ENCODE measurements at regions not wholly inside any gene's neighbourhood (a gene's known extent, or its start where the extent isn't known, plus 50 kb on each side); places are given as distances from the start of the nearest gene placed in this dataset.

DNA sequence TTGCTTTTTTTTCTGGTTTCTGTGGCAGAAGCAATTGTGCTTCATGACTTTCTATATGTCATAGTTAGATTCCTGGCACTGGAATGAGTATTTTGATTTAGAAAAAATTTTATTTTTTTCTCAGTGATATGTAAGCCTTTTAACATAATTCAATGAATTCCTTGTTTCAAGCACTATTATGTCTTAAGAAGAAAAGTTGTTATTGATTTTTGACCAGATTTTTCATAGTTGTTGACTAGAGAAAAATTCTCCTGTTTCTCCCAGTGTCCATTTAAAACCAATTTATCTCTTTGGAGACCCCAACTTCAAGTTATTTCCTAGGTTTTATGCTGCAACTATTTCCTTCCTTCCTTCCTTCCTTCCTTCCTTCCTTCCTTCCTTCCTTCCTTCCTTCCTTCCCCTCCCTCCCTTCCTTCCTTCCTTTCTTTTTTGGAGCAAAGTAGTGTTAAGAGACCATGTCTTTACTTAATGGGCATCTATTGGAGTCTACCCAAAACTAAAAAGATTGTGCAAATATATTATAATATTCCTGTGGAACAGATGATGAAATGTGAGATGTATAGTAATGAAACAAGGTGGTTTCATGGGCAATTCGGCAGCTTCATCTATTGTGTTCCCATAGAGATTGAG lies 346.9 kb downstream of the RNF144B start:
- TF ChIP-seq, protein P1, sequence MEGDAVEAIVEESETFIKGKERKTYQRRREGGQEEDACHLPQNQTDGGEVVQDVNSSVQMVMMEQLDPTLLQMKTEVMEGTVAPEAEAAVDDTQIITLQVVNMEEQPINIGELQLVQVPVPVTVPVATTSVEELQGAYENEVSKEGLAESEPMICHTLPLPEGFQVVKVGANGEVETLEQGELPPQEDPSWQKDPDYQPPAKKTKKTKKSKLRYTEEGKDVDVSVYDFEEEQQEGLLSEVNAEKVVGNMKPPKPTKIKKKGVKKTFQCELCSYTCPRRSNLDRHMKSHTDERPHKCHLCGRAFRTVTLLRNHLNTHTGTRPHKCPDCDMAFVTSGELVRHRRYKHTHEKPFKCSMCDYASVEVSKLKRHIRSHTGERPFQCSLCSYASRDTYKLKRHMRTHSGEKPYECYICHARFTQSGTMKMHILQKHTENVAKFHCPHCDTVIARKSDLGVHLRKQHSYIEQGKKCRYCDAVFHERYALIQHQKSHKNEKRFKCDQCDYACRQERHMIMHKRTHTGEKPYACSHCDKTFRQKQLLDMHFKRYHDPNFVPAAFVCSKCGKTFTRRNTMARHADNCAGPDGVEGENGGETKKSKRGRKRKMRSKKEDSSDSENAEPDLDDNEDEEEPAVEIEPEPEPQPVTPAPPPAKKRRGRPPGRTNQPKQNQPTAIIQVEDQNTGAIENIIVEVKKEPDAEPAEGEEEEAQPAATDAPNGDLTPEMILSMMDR (IDR thresholded peaks at IDR 0.05; ENCODE audit: control extremely low read depth in 1 of 3, insufficient read depth in 1 of 3, low read depth in 1 of 3, low read length in 3 of 3): no peak
- no peak for TF ChIP-seq GABPA (IDR thresholded peaks at IDR 0.05; ENCODE audit: borderline replicate concordance, insufficient read depth, low read length)
- no peak for TF ChIP-seq ZNF274 (IDR thresholded peaks at IDR 0.05; ENCODE audit: borderline replicate concordance, extremely low read depth, low read length)
- no peak for TF ChIP-seq YY1 (IDR thresholded peaks at IDR 0.05; ENCODE audit: low read depth, low read length)
- no peak for TF ChIP-seq POLR2A (IDR thresholded peaks at IDR 0.05; ENCODE audit: control extremely low read depth in 1 of 2, low read depth in 2 of 2, low read length in 2 of 2)
- TF ChIP-seq RAD21 (IDR thresholded peaks at IDR 0.05 in 1 of 2, conservative IDR thresholded peaks at IDR 0.05 in 1 of 2; ENCODE audit: low read depth in 2 of 2, low read length in 2 of 2): no peak

Data from H1 (cell line).